Glutamatergic neuron (in vitro differentiated cells): ENCODE measurements at regions not wholly inside any gene's neighbourhood (a gene's known extent, or its start where the extent isn't known, plus 50 kb on each side); places are given as distances from the start of the nearest gene placed in this dataset.

Source experiments
- DNase-seq: peaks from one replicate; pipeline ENCODE4 v3.0.0; 2022
- H3K27ac Mint-ChIP-seq: one replicate; pipeline ENCODE4 v1.8.0; 2020; ENCODE audit warnings: mild to moderate bottlenecking, mixed read lengths, inconsistent platforms; ENCODE audit not compliant: unreplicated experiment
- H3K27me3 Mint-ChIP-seq: one replicate; pipeline ENCODE4 v1.8.0; 2020; ENCODE audit warnings: mild to moderate bottlenecking, moderate library complexity, mixed read lengths, inconsistent platforms; ENCODE audit not compliant: unreplicated experiment
- H3K36me3 Mint-ChIP-seq: one replicate; pipeline ENCODE4 v1.8.0; 2020; ENCODE audit warnings: mild to moderate bottlenecking, mixed read lengths, inconsistent platforms; ENCODE audit not compliant: unreplicated experiment
- H3K4me1 Mint-ChIP-seq: one replicate; pipeline ENCODE4 v1.8.0; 2020; ENCODE audit warnings: mild to moderate bottlenecking, low read depth, mixed read lengths, inconsistent platforms; ENCODE audit not compliant: unreplicated experiment
- H3K4me3 Mint-ChIP-seq: one replicate; pipeline ENCODE4 v1.8.0; 2020; ENCODE audit warnings: mild to moderate bottlenecking, mixed read lengths, inconsistent platforms; ENCODE audit not compliant: unreplicated experiment
- H3K9me3 Mint-ChIP-seq: one replicate; pipeline ENCODE4 v1.8.0; 2020; ENCODE audit warnings: mild to moderate bottlenecking, moderate library complexity, mixed read lengths, inconsistent platforms; ENCODE audit not compliant: unreplicated experiment
- TF ChIP-seq, protein P1 (sequence below): fragments of 200-600 bp; sonication (generic); IDR thresholded peaks from one replicate; pipeline ENCODE4 v1.5.0; 2021; ENCODE audit not compliant: partially characterized antibody, unreplicated experiment

DNA sequence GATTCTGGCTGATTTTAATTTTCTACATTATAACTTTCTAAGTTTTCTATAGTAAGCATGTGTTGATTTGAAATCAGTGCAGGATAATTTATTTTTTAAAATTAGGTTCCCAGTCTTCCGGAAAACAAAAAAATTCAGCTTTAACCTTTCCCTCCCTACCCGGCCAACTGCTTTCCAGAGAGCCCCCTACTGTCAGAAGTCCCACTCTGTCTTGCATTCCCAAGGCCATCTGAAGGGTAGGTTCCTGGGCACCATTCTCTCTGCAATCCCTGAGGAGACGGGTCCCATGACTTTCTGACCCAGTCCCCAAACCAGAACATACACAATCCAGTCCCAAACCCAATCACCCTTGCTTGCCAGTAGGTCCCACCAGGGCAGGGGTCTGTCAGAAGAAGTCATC, 200.3 kb downstream of the CYLD start:
- Mint-ChIP-seq H3K36me3 (no peaks in the 10 kb centered on the region), H3K4me3 (no peak overlapping the region), H3K27ac (no peak overlapping the region), H3K27me3 (no peaks in the 10 kb centered on the region), H3K4me1 (peaks cover 12% of the 10 kb centered on the region), H3K9me3 (no peaks in the 10 kb centered on the region)
- no peak for DNase-seq
- TF ChIP-seq, protein P1, sequence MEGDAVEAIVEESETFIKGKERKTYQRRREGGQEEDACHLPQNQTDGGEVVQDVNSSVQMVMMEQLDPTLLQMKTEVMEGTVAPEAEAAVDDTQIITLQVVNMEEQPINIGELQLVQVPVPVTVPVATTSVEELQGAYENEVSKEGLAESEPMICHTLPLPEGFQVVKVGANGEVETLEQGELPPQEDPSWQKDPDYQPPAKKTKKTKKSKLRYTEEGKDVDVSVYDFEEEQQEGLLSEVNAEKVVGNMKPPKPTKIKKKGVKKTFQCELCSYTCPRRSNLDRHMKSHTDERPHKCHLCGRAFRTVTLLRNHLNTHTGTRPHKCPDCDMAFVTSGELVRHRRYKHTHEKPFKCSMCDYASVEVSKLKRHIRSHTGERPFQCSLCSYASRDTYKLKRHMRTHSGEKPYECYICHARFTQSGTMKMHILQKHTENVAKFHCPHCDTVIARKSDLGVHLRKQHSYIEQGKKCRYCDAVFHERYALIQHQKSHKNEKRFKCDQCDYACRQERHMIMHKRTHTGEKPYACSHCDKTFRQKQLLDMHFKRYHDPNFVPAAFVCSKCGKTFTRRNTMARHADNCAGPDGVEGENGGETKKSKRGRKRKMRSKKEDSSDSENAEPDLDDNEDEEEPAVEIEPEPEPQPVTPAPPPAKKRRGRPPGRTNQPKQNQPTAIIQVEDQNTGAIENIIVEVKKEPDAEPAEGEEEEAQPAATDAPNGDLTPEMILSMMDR, result no peak

DNA sequence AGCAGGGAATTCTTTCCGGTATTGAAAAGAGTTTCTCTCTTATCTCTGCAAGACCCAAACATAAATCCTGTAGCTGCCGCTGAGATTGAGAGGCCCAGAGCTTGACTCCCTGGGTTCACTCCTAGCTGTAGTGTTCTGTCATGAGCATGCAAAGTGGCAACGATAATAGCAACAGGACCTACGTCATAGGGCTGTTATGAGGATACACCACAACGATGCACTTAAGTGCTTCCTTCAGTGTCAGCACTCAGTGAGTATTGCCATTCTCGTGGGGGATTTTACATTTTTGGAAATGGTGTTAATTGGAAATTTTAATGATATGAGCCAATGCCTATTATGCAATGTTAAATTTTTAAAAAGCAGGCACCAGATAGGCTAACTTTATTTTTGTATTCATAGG, 199.8 kb downstream of the CYLD start:
- Mint-ChIP-seq H3K4me3 (no peak overlapping the region), H3K27me3 (no peaks in the 10 kb centered on the region), H3K27ac (no peak overlapping the region), H3K9me3 (no peaks in the 10 kb centered on the region), H3K4me1 (peaks cover 12% of the 10 kb centered on the region), H3K36me3 (no peaks in the 10 kb centered on the region)
- TF ChIP-seq, protein P1, result no peak
- DNase-seq, result no peak

GRCh38 chr16:50940275-50940854, 198.5 kb downstream of the CYLD start:
- no peak overlapping the region for H3K4me3 Mint-ChIP-seq
- TF ChIP-seq, protein P1, result no peak
- no peak overlapping the region for H3K27ac Mint-ChIP-seq
- H3K4me1 Mint-ChIP-seq, result peaks cover 12% of the 10 kb centered on the region
- H3K36me3 Mint-ChIP-seq, result peaks cover 5% of the 10 kb centered on the region
- DNase-seq, result no peak
- no peaks in the 10 kb centered on the region for H3K27me3 Mint-ChIP-seq
- H3K9me3 Mint-ChIP-seq, result no peaks in the 10 kb centered on the region

DNA sequence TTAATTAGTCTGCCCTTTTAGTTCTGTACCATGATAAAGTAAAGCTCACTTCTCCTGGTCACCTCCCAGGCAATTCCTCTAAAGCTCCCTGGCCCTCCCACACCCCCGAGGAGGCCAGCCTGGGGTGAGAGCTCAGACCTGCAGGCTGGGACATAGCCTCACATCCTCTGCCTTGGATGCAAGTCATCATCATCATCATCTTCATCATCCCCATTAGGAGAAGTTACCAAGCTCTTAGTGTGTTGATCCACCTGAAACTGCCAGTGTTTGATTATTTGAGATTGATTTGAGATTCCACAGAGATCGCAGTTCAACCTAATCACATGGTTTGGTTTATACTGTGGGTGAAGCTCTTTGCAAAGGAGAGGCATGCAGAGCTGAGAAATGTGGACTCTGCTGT, 197.5 kb downstream of the CYLD start:
- no peak overlapping the region for H3K4me3 Mint-ChIP-seq
- no peak for DNase-seq
- peaks cover 7% of the 10 kb centered on the region for H3K4me1 Mint-ChIP-seq
- H3K9me3 Mint-ChIP-seq, result no peaks in the 10 kb centered on the region
- H3K27ac Mint-ChIP-seq, result no peak overlapping the region
- H3K27me3 Mint-ChIP-seq, result peaks cover 2% of the 10 kb centered on the region
- H3K36me3 Mint-ChIP-seq, result peaks cover 5% of the 10 kb centered on the region
- TF ChIP-seq, protein P1, result no peak

- no peak overlapping the region for H3K27ac Mint-ChIP-seq
- H3K4me1 Mint-ChIP-seq, result peaks cover 7% of the 10 kb centered on the region
- peaks cover 5% of the 10 kb centered on the region for H3K36me3 Mint-ChIP-seq
- TF ChIP-seq, protein P1, result no peak
- H3K27me3 Mint-ChIP-seq, result peaks cover 2% of the 10 kb centered on the region
- no peaks in the 10 kb centered on the region for H3K9me3 Mint-ChIP-seq
- no peak overlapping the region for H3K4me3 Mint-ChIP-seq
- DNase-seq, result no peak
These were observed 197.0 kb downstream of the CYLD start for GRCh38 chr16:50938932-50939331.
